Sciatic nerve (tissue), 2 donors: ENCODE measurements at regions not wholly inside any gene's neighbourhood (a gene's known extent, or its start where the extent isn't known, plus 50 kb on each side); places are given as distances from the start of the nearest gene placed in this dataset.

Source experiments
- ATAC-seq: fragments of 200-7000 bp; cut with Tn5 transposase; one replicate; pipeline ENCODE4 v1.9.1; 2020; ENCODE audit warnings: mild to moderate bottlenecking, moderate library complexity
- DNase-seq: peaks from one replicate; pipeline ENCODE4 v3.0.0-alpha.2; 2020; ENCODE audit warnings: low spot score
- intact Hi-C: fragments of 100-400 bp; cut with DNase I; formaldehyde crosslinking; loops from one replicate; pipeline ENCODE4 v1.14.2; 2022
- donor health status: DM: no; HTN: no; CAD: no.
- donor health status: DM: no; HTN: no; CAD: no.

- ATAC-seq: no peak
- intact Hi-C loops: no loop called here
Measured at GRCh38 chr18:76142611-76143010, 352.4 kb downstream of the ZNF516 start.

GRCh38 chr18:76139844-76140243, 355.2 kb downstream of the ZNF516 start:
- intact Hi-C loops: no loop called here
- DNase-seq (no peak), ATAC-seq (no peak)

More at GRCh38 chr18:76142611-76143010, 352.4 kb downstream of the ZNF516 start:
- DNase-seq: no peak

GRCh38 chr18:76137216-76137615, 357.8 kb downstream of the ZNF516 start:
- intact Hi-C loops: no loop called here
- DNase-seq: no peak
- ATAC-seq: no peak

GRCh38 chr18:76136701-76137100, 358.3 kb downstream of the ZNF516 start:
- intact Hi-C loops: no loop called here
- DNase-seq (no peak), ATAC-seq (no peak)

DNA sequence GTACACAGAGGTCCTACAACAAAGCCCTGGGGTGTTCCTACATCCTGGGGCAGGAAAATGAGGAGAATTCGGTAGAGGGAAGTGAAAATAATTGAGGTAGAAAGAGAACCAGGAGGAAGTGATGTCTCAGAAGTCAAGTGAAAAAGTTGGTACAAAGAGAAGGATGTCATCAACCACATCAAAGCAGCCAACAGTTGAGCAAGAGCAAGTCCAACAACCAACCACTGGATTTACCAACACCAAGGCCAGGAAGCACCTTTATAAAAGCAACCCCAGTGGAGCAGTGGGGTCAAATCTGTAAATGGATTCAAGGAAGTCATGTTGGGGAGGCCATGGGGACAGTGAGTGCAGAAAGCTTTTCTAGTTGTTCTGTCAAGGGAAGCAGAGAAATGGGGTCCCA, 360.4 kb downstream of the ZNF516 start:
- no peak for DNase-seq
- intact Hi-C loops: no loop called here
- ATAC-seq: no peak

- intact Hi-C loops: no loop called here
- ATAC-seq: no peak
- DNase-seq: no peak
Measured at GRCh38 chr18:76133873-76134272, 361.2 kb downstream of the ZNF516 start.

GRCh38 chr18:76131738-76132137, 363.3 kb downstream of the ZNF516 start:
- DNase-seq: no peak
- intact Hi-C loops: no loop called here
- ATAC-seq: peak; percentile 74

GRCh38 chr18:76130845-76131244, 364.2 kb downstream of the ZNF516 start:
- DNase-seq (peak; percentile 87), ATAC-seq (peak; percentile 84)
- intact Hi-C loops: no loop called here

DNA sequence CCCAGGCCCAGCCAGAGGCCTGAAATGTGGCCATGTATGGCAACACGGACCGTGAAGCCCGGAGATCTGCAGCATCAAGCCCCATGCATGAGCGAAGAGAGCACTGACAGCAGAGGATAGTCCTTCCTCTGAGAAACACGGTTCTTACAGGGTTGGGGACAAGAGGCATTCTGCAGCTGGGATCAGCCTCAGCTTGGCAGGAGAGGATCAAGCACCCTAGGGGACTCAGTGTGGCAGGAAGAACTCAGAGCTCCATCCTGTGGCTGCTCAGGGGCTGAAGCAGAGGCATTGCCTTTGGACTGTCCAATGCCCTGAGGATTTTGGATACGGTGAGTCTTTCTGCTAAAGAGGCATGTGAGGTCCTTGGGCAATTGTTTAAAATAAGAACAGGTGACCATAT, 368.7 kb downstream of the ZNF516 start:
- ATAC-seq (peak; percentile 87), DNase-seq (no peak)
- intact Hi-C loops: no loop called here

- ATAC-seq: no peak
- DNase-seq: no peak
- intact Hi-C loops: no loop called here
Measured at GRCh38 chr18:76121011-76121410, 374.0 kb downstream of the ZNF516 start.

GRCh38 chr18:76115580-76115979, 379.5 kb downstream of the ZNF516 start:
- intact Hi-C loops: no loop called here
- no peak for ATAC-seq
- no peak for DNase-seq

- DNase-seq: no peak
- intact Hi-C loops: no loop called here
- ATAC-seq: no peak
Measured at GRCh38 chr18:76113101-76113500, 381.9 kb downstream of the ZNF516 start.

GRCh38 chr18:76102626-76103025, 392.4 kb downstream of the ZNF516 start:
- intact Hi-C loops: no loop called here
- DNase-seq: no peak
- ATAC-seq: no peak

DNA sequence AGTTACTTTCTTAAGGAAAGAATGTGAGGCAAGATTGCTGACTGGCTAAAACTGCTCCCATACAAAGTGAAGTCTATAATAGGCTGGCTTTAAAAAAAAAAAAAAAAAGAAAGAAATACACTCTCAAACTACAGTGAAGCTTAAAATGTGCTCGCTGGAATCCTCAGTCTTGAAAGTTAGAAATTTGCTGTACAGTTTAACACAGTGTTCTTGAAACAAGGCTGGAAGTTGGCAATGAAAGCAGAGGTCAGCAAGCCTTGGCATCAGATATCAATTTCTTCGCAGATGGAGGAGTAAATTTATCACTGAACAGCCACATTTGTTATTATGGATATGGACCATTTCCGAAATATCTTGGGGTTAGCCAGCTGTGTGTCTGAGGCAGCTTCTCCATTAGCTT, 392.9 kb downstream of the ZNF516 start:
- intact Hi-C loops: no loop called here
- DNase-seq (no peak), ATAC-seq (no peak)

DNA sequence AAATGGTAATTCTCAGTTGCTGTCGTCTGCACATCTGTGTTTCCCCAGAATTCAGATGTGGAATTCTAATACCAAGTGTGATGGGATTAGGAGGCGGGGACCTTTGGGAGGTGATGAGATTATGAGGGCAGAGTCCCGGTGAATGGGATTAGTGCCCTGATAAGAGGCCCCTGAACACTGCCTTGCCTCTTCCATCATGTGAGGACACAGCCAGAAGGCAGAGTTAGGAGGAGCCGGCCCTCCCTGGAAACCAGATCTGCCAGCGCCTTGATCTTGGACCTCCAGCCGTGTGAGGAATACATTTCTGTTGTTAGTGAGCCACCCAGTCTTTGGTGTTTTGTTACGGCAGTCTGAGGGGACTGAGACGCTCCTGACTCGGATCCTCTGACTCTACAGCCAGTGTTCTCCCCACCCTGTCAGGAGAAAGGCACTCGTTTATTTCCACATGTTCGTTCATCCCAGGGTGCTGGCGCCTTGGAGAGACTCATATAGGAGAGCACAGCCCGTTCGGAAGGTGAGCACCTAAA, 395.0 kb downstream of the ZNF516 start:
- intact Hi-C loops: no loop called here
- ATAC-seq: no peak
- DNase-seq: no peak

- intact Hi-C loops: no loop called here
- peak; percentile 87 for ATAC-seq
Measured at GRCh38 chr18:76098674-76099411, 396.2 kb downstream of the ZNF516 start.

DNA sequence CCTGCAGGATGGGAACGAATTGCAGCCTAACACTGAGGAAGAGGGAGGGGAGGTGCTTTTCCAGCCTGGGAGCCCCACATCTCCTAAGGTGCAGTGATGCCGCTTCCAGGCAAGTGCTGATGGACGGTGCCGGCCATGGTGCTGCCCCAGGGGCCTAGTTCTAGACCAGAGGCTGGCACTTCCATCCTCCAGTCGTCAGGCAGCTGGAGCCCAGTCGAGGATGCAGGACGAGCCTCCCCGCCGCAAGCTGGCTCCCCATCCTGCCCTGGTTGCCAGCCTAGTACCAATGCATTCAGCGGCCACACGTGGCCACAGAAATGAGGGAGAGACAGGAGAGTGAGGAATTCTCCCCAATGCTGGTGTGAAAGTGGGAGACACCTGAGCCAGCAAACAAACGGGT, 413.5 kb downstream of the ZNF516 start:
- ATAC-seq: no peak
- no peak for DNase-seq
- intact Hi-C loops: no loop called here

More at GRCh38 chr18:76098674-76099411, 396.2 kb downstream of the ZNF516 start:
- DNase-seq: no peak

GRCh38 chr18:76080430-76080829, 414.6 kb downstream of the ZNF516 start:
- intact Hi-C loops: no loop called here
- DNase-seq: no peak
- no peak for ATAC-seq

- intact Hi-C loops: no loop called here
- DNase-seq (no peak), ATAC-seq (no peak)
Measured at GRCh38 chr18:76075777-76076176, 419.3 kb downstream of the ZNF516 start.

DNA sequence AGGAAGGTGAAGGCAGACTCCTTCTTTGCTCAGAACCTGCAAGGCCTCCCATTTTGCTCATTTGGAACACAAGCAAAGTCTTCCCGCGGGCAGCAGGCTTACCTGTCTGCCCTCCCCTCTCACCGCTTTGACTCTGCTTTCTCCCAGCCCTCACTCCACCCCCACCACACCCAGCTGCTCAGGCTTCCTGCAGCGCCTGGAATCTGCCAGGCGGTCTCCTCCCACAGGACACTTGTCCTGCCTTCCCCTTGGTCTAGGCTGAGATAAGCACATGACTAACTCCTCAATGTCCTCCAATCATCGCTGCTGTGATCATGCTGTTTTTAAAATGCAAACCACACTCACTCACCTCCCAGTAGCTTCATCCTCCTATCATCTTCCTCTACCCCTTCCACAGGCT, 430.0 kb downstream of the ZNF516 start:
- intact Hi-C loops: no loop called here
- ATAC-seq (no peak), DNase-seq (no peak)

GRCh38 chr18:76058146-76058545, 436.9 kb downstream of the ZNF516 start:
- no peak for ATAC-seq
- DNase-seq: no peak
- intact Hi-C loops: no loop called here
